Stimulated activated CD8-positive, alpha-beta memory T cell treated with anti-CD3 and anti-CD28 coated beads, Interleukin-7, amount 100 ng/mL, for 4 hours (primary cell): ENCODE measurements at regions not wholly inside any gene's neighbourhood (a gene's known extent, or its start where the extent isn't known, plus 50 kb on each side); places are given as distances from the start of the nearest gene placed in this dataset.
"Not testable (repeated sequence)": the region's sequence is repeated elsewhere in the genome, so short reads cannot be mapped to it uniquely, and the experiment has no call there.

ENCODE experiments used
- DNase-seq, 2 donors: peaks; one replicate each; pipeline ENCODE4 v3.0.0-alpha.2; 2020; ENCODE audit warnings: low read depth in 2 of 2

- DNase-seq, result no peak
These were observed 63.7 kb upstream of the SYT4 start for GRCh38 chr18:43341014-43341413.

DNA sequence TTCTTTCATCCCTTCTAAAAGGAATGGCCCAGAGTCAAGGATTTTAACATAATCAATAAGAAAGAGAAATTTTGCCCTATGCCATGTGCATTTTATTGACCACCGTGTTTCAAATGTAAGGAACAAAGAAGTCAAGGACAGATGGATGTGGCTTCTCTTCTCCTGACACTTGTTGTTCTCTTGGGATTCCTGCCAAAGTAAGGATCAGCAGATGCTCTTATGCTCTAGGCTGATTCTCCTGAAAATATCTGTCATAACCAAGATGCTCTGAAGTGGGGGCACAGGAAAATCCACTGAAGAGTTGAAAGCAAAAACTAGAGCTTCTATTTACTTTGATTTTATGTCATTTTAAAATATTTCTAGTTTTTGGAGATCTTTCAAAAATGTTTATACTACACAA lies 72.9 kb upstream of the SYT4 start:
- no peak for DNase-seq

- DNase-seq, result no peak
These were observed 87.2 kb upstream of the SYT4 start for GRCh38 chr18:43364535-43364934.

DNA sequence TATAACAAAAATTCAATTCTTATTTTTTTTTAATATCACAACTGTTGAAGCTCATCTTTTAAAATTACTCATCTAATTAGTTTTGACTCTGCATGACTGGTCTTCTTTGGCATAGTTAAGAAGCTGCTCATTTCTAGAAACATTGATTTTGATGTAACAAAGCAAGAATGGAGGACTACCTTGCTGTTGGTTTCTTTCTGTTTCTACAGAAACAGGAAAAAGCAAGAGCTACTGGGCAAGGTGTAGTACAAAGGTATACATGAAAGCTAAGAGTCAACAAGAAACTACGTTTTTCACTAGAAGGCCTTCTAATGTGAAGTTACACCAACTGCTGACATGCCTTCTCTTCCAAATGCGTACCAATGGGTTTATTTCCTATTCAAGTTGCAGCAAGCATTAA lies 90.6 kb upstream of the SYT4 start:
- DNase-seq, result no peak

DNA sequence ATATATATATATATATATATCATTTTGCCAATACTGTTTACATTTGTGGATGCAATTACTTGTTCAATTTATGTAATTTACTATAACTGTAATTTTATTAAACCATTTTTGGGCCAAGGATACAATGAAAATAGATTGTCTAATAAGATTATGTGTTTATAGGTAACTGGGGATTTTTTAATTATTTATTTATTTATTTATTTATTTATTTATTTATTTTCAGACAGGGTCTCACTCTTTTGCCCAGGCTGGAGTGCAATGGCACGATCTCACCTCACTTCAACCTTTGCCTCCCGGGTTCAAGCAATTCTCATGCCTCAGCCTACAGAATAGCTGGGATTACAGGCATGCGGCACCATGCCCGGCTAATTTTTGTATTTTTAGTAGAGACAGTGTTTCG lies 92.0 kb upstream of the SYT4 start:
- DNase-seq, result not testable (repeated sequence)

DNA sequence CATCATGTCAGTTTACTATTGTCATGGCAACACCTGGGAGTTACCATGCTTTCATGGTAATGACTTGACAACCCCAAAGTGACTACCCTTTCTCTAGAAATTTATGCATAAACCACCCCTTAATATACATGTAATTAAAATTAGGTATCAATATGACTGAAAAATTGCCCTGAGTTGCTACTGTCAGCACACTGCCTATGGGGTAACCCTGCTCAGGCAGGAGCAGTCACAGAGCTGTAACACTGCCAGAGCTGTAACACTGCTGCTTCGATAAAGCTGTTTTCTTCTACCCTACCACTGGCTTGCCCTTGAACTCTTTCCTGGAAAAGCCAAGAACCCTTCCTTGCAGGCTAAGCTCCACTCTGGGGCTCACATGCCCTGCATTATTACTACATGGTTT lies 95.5 kb upstream of the SYT4 start:
- DNase-seq, result no peak

DNA sequence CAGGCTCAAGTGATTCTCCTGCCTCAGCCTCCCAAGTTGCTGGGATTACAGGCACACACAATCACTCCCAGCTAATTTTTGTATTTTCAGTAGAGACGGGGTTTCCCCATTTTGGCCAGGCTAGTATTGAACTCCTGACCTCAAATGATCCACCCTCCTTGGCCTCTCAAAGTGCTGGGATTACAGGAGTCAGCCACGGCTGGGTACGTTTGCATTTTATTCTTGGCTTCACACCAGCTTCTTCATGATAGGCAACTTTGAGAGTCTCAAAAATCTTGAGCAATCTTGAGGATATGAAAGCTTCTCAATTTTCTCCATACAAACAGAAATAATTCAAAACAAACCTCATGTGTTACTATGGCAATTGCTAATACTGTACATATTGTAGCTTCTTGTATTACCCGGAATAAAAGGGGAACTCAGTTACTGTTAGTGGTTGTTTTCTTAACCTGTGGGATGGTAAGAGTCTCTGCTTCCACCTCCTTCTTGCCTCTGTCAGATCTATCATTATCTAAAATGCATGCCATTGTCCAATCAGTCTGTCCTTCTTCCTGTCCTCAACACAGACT lies 102.9 kb upstream of the SYT4 start:
- DNase-seq, result no peak

DNA sequence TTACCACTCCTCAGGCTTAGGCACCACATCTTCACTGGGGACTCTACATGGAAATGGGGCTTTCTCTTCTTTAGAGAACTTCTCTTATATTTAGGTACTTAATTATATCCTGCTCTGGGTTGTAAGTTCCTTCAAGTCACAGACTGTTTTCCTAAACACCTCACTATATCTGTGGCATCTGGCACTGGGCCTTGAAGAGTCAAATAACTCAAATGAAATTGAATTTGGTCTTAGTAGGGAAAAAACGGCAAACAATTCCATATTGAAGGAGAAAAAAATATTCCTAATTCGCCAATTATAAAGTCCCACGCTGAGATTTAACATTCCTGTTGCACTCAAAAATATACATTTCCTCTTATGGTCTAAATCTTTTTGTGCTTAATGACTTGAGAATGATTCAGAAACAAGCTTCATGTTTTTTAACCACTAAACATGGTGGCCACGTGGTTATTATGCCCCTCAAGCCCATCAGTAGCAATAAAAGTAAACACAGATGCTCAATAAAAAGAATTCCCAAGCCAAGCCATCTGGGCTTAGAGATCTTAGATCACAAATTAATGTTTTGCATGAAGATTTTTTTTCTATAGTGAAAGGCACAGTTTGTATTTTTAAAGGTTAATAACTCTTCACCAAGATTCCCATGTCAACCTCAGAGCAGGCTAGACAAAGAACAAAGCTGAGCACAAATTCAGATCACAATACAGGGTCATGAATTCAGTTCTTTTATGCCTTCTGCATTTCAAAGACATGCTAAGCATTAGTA lies 105.5 kb upstream of the SYT4 start:
- no peak for DNase-seq

DNA sequence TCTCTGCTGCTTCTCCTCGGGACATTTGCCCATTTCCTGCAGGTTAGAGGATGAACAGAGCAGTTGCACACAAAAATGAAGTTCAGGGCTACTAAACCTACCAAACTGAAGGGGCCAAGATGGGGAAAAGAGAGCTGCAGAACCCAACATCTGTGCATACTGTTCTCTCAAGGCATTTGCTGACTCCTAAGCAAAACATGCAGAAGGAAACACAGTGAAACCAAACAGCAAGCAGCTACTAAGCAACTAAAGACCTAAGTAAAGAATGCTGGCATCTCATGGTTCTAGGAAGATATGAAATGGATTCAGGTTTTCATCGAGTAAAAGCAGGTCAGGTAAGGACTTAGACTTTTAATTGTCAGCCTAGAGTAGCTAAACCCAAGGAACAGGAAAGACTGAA lies 111.9 kb upstream of the SYT4 start:
- DNase-seq, result no peak

DNA sequence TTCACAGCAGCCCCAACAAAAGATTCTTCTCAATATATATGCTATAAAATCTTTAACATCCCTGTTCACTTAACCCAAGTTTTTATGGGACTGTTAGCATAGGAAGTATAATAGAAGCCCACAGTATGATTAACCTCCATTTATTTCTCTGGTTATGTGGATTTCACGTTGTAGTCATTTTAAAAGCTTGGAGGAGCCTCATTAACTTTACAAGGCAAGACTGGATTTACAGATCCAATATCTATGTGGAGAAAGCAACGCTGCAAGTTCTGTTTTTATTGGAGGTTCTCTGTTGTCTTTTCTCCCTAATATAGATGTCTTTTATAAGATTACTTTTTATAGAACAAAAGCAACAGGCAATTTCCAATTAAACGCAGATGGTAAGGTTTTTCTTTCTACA lies 114.9 kb upstream of the SYT4 start:
- DNase-seq, result no peak

- no peak for DNase-seq
These were observed 115.9 kb upstream of the SYT4 start for GRCh38 chr18:43393174-43393573.

GRCh38 chr18:43396266-43396665 lies 119.0 kb upstream of the SYT4 start:
- DNase-seq, result no peak

- no peak for DNase-seq
These were observed 121.3 kb upstream of the SYT4 start for GRCh38 chr18:43398601-43399000.

DNA sequence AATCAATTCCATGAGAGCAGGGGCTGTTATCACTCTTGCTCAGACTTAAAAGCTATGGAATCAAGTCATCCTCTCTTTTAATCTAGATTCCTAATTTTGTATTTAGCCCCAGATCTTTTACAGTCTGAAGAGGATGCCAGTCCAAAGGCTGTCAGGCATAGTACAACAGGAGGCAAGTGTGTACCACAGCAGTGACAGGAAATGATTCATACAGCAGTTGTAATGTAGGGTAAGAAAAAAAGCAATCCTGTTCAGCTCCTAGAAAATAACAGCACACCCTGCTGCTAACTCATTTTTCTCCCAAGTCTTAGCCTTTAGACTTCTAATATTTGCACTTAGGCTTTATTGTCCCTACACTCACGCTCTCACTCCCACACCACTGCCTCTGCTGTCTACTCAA lies 127.8 kb upstream of the SYT4 start:
- no peak for DNase-seq

GRCh38 chr18:43414006-43414405 lies 136.7 kb upstream of the SYT4 start:
- DNase-seq, result no peak

DNA sequence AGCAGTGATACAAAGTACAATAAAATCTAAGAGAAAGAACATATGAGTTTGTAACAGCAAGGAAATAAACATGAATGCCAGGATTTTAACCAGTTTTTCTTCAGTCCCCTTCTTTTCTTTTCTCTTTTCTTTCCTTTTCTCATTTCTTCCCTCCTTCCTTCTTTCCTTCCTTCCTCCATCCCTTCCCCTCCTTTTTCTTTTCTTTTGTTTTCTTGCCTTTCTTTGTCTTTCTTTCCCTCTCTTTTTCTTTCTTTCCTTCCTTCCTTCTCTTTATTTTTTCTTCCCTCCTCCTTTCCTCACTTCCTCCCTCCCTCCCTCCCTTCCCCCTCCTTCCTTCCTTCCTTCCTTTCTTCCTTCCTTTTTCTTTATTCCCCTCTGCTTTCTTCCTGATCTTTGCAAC lies 142.8 kb upstream of the SYT4 start:
- no peak for DNase-seq

DNA sequence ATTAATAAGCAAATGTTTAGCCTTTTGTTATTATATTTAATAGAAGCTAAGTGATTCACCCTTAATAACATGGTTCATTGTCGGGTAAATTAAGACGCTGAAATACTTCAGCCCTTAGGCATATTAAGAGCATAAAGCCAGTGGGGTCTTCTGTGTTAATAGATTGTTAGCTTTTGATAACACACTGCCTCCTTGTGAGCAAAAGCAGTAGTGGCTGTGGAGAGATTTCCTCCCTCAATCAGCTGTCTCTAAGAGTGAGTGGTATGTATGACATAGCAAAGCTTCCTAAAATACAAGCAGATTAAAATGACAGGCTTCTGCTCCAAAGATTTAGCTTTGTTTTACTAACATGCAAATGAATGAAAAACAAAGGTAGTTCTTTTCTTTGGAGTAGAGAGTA lies 143.7 kb upstream of the SYT4 start:
- no peak for DNase-seq

- no peak for DNase-seq
These were observed 145.2 kb upstream of the SYT4 start for GRCh38 chr18:43422518-43422917.

DNA sequence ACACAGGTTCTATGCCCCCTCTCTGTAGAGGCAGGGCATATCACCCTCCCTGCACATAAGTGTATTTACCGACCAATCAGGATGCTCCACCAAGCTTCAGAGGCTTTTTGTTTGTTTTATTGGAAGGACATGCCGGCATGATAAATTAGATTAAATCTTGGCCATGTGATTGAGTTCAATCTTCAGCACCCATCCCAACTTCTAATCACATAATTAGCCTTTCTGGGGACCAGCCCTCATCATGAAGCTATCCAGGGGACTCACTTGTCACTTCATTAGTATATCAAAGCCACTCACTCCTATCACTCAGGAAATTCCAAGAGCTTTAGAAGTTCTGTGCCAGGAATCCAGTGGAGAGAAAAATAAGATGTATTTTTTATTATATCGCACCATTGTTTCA lies 158.6 kb upstream of the SYT4 start:
- DNase-seq, result no peak

GRCh38 chr18:43442131-43442530 lies 164.8 kb upstream of the SYT4 start:
- no peak for DNase-seq

- no peak for DNase-seq
These were observed 165.3 kb upstream of the SYT4 start for GRCh38 chr18:43442571-43442970.

- DNase-seq, result no peak
These were observed 188.2 kb upstream of the SYT4 start for GRCh38 chr18:43465483-43465882.

DNA sequence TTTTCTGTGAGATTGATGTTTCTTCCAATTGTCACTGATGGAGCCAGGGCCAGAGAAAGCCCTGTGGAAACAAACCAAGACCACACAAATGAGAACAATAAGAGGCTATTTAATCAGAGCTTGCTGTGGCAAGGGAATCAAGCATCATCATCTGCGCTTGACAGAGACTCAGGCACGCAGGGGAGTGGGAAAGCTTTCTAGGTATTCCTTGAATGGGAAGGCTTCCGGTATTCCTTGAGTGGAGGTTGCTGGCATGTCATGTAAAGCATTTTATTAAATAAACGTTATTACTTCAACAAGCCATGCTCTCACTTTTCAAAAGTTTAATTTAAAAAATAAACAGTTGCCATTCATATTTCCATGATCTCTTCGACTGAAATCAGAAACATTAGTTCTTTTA lies 194.6 kb upstream of the SYT4 start:
- DNase-seq, result no peak

DNA sequence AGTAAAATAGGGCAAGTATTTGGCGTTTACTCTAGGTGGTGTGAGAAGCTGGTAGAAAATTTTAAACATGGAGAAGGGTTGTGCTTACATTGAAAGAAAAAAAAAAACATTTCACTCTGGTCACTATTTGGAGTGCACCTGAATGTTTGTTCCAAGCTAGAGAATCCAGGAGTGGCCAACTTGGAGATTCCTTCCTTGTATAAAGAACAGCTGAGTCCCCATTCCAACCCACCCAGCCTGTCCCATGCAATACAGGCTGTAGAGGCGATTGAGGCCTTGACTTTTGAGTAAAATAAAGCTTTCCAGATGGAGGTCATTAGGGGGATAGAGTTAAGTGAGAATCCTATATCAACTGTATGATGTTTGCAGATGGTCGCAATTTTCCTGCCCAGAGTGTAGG lies 203.8 kb upstream of the SYT4 start:
- DNase-seq, result no peak
